ENCODE measurements at regions not wholly inside any gene's neighbourhood (a gene's known extent, or its start where the extent isn't known, plus 50 kb on each side); places are given as distances from the start of the nearest gene placed in this dataset.

DNA sequence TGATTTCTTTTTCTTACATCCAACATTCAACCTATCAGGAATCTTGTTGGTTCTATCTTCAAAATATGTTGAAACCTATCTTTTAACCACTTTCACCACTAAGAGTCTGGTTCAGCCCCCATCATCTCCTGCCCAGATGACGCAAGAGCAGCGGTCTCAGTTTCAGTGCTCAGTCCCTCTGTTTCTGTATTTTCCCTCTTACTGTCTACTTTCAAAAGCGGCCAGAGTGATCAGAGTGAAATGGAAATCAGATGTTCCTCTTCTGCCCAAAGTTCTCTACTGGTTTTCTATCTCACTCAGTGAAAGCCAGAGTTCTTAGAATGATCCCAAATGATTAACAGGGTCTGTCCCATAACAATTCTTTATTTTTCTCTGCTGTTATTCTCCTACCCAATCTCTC is 147.9 kb upstream of the PDE7B start:
- no peak overlapping the region for H3K27ac ChIP-seq (ENCODE audit: low read length in 2 of 2)
- H3K4me3 Mint-ChIP-seq = no peak overlapping the region
- H3K4me3 ChIP-seq (ENCODE audit: control extremely low read depth in 1 of 5, extremely low read depth in 1 of 5, insufficient read depth in 1 of 5, low read depth in 2 of 5, low read length in 4 of 5) = no peak overlapping the region
- TF ChIP-seq, protein P1, sequence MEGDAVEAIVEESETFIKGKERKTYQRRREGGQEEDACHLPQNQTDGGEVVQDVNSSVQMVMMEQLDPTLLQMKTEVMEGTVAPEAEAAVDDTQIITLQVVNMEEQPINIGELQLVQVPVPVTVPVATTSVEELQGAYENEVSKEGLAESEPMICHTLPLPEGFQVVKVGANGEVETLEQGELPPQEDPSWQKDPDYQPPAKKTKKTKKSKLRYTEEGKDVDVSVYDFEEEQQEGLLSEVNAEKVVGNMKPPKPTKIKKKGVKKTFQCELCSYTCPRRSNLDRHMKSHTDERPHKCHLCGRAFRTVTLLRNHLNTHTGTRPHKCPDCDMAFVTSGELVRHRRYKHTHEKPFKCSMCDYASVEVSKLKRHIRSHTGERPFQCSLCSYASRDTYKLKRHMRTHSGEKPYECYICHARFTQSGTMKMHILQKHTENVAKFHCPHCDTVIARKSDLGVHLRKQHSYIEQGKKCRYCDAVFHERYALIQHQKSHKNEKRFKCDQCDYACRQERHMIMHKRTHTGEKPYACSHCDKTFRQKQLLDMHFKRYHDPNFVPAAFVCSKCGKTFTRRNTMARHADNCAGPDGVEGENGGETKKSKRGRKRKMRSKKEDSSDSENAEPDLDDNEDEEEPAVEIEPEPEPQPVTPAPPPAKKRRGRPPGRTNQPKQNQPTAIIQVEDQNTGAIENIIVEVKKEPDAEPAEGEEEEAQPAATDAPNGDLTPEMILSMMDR (IDR thresholded peaks at IDR 0.05) = no peak
- no peak for TF ChIP-seq EZH2 (IDR thresholded peaks at IDR 0.05; ENCODE audit: borderline replicate concordance, insufficient read depth, low read depth, low read length, poor library complexity, severe bottlenecking)
- H3K9me3 Mint-ChIP-seq (ENCODE audit: insufficient read depth) = peaks cover 2% of the 10 kb centered on the region
- H2AFZ ChIP-seq (ENCODE audit: insufficient read depth, low read depth, low read length, poor library complexity, severe bottlenecking) = no peak overlapping the region
- no peaks in the 10 kb centered on the region for H3K79me2 ChIP-seq (ENCODE audit: control insufficient read depth, insufficient read depth, low read length)
- ChIA-PET CTCF (no interaction called here), POLR2A (no interaction called here)
- H3K4me1 Mint-ChIP-seq = no peaks in the 10 kb centered on the region
- WGBS (ENCODE audit: insufficient coverage) = 100% methylated on average over 2 of the region's 3 CpGs
- H4K20me1 ChIP-seq (ENCODE audit: control insufficient read depth, insufficient read depth, low read length, poor library complexity, severe bottlenecking) = no peaks in the 10 kb centered on the region
- intact Hi-C loops (cut with micrococcal nuclease) = no loop called here
- H3K36me3 ChIP-seq (replicated peaks in 1 of 2; ENCODE audit: control extremely low read depth in 1 of 2, control insufficient read depth in 1 of 2, extremely low read depth in 1 of 2, insufficient read depth in 2 of 2, low read length in 1 of 2) = no peaks in the 10 kb centered on the region
- H3K27ac Mint-ChIP-seq = no peak overlapping the region
- no peaks in the 10 kb centered on the region for H3K9me3 ChIP-seq (ENCODE audit: control extremely low read depth in 1 of 3, control insufficient read depth in 2 of 3, insufficient read depth in 1 of 3, low read length in 2 of 3)
- ATAC-seq (ENCODE audit: low read depth) = no peak
- H3K9ac ChIP-seq (ENCODE audit: low read length) = no peak overlapping the region
- H3K4me2 ChIP-seq (replicated peaks; ENCODE audit: low read depth, low read length, poor library complexity, severe bottlenecking) = no peak overlapping the region
- DNase-seq = no peak
- H3K27me3 ChIP-seq (replicated peaks in 1 of 4; ENCODE audit: control extremely low read depth in 1 of 4, control insufficient read depth in 3 of 4, insufficient read depth in 4 of 4, low read length in 3 of 4) = no peaks in the 10 kb centered on the region
- no peaks in the 10 kb centered on the region for H3K4me1 ChIP-seq (ENCODE audit: control insufficient read depth in 2 of 2, insufficient read depth in 2 of 2, low read length in 2 of 2)
- H3K27me3 Mint-ChIP-seq = peaks cover 16% of the 10 kb centered on the region

DNA sequence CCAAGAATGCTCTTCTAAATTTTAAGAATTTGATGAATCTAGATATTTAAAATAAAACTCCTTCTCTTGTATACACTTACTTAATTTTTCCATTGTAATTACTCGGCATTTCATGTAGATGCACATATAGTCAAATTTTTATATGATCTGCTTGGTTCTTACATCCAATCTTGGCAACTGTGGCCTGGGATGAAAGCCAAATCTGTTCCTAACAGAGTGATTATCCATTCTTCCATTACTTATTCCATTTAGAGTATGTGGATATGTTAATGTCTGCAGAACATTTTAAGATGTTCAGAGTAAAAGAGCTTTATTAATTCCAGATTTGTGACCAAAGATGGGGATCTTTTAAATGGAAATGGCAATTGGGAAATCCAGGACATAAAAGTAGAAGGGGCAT is 144.1 kb upstream of the PDE7B start:
- Histone ChIP-seq H3K27ac (ENCODE audit: low read length in 2 of 2) (no peak overlapping the region), H3K79me2 (ENCODE audit: control insufficient read depth, insufficient read depth, low read length) (no peaks in the 10 kb centered on the region), H3K9ac (ENCODE audit: low read length) (no peak overlapping the region), H3K4me2 (replicated peaks; ENCODE audit: low read depth, low read length, poor library complexity, severe bottlenecking) (no peak overlapping the region), H3K4me1 (ENCODE audit: control insufficient read depth in 2 of 2, insufficient read depth in 2 of 2, low read length in 2 of 2) (no peaks in the 10 kb centered on the region), H3K27me3 (replicated peaks in 1 of 4; ENCODE audit: control extremely low read depth in 1 of 4, control insufficient read depth in 3 of 4, insufficient read depth in 4 of 4, low read length in 3 of 4) (no peaks in the 10 kb centered on the region), H4K20me1 (ENCODE audit: control insufficient read depth, insufficient read depth, low read length, poor library complexity, severe bottlenecking) (no peaks in the 10 kb centered on the region), H3K4me3 (ENCODE audit: control extremely low read depth in 1 of 5, extremely low read depth in 1 of 5, insufficient read depth in 1 of 5, low read depth in 2 of 5, low read length in 4 of 5) (no peak overlapping the region), H3K36me3 (replicated peaks in 1 of 2; ENCODE audit: control extremely low read depth in 1 of 2, control insufficient read depth in 1 of 2, extremely low read depth in 1 of 2, insufficient read depth in 2 of 2, low read length in 1 of 2) (no peaks in the 10 kb centered on the region), H3K9me3 (ENCODE audit: control extremely low read depth in 1 of 3, control insufficient read depth in 2 of 3, insufficient read depth in 1 of 3, low read length in 2 of 3) (no peaks in the 10 kb centered on the region), H2AFZ (ENCODE audit: insufficient read depth, low read depth, low read length, poor library complexity, severe bottlenecking) (no peak overlapping the region)
- peaks cover 19% of the 10 kb centered on the region for H3K27me3 Mint-ChIP-seq
- ChIA-PET CTCF (no interaction called here), POLR2A (no interaction called here)
- no peak for TF ChIP-seq EZH2 (IDR thresholded peaks at IDR 0.05; ENCODE audit: borderline replicate concordance, insufficient read depth, low read depth, low read length, poor library complexity, severe bottlenecking)
- TF ChIP-seq, protein P1 (IDR thresholded peaks at IDR 0.05) = no peak
- H3K27ac Mint-ChIP-seq = no peak overlapping the region
- DNase-seq = no peak
- no CpG with 5 or more reads among the region's 1 CpG for WGBS (ENCODE audit: insufficient coverage)
- intact Hi-C loops (cut with micrococcal nuclease) = no loop called here
- no peak overlapping the region for H3K4me3 Mint-ChIP-seq
- no peaks in the 10 kb centered on the region for H3K9me3 Mint-ChIP-seq (ENCODE audit: insufficient read depth)
- ATAC-seq (ENCODE audit: low read depth) = no peak
- no peaks in the 10 kb centered on the region for H3K4me1 Mint-ChIP-seq

Data from B cell (primary cell).